Stimulated activated CD4-positive, alpha-beta T cell treated with anti-CD3 and anti-CD28 coated beads, Interleukin-12 subunit alpha, Interleukin-12 subunit beta, amount 100 ng/mL, for 4 hours (primary cell): ENCODE measurements at regions not wholly inside any gene's neighbourhood (a gene's known extent, or its start where the extent isn't known, plus 50 kb on each side); places are given as distances from the start of the nearest gene placed in this dataset.

Experiments
- DNase-seq: peaks from one replicate; pipeline ENCODE4 v3.0.0-alpha.2; 2020

GRCh38 chrY:15689994-15690393, 1165.7 kb downstream of the NLGN4Y start:
- no peak for DNase-seq

GRCh38 chrY:15702131-15702530, 1177.8 kb downstream of the NLGN4Y start:
- DNase-seq = no peak

- no peak for DNase-seq
These were observed 1180.6 kb downstream of the NLGN4Y start for GRCh38 chrY:15704906-15705305.

GRCh38 chrY:15749533-15750433, 1225.5 kb downstream of the NLGN4Y start:
- no peak for DNase-seq

GRCh38 chrY:15751001-15751400, 1226.7 kb downstream of the NLGN4Y start:
- DNase-seq = no peak

- no peak for DNase-seq
These were observed 1231.9 kb downstream of the NLGN4Y start for GRCh38 chrY:15756266-15756665.

GRCh38 chrY:15773579-15773978, 1249.2 kb downstream of the NLGN4Y start:
- no peak for DNase-seq

- DNase-seq = no peak
These were observed 1251.6 kb downstream of the NLGN4Y start for GRCh38 chrY:15775880-15776279.

- no peak for DNase-seq
These were observed 1255.6 kb downstream of the NLGN4Y start for GRCh38 chrY:15779891-15780290.

GRCh38 chrY:15800021-15800420, 1275.7 kb downstream of the NLGN4Y start:
- DNase-seq = no peak

- DNase-seq = no peak
These were observed 1281.7 kb downstream of the NLGN4Y start for GRCh38 chrY:15805985-15806384.

- DNase-seq = no peak
These were observed 1289.9 kb downstream of the NLGN4Y start for GRCh38 chrY:15814241-15814640.
